NCI-H510A (cell line): ENCODE measurements at regions not wholly inside any gene's neighbourhood (a gene's known extent, or its start where the extent isn't known, plus 50 kb on each side); places are given as distances from the start of the nearest gene placed in this dataset.

ENCODE experiments used
- DNase-seq: peaks from one replicate; lab custom pipeline; 2025; lab: John Stamatoyannopoulos, UW

DNA sequence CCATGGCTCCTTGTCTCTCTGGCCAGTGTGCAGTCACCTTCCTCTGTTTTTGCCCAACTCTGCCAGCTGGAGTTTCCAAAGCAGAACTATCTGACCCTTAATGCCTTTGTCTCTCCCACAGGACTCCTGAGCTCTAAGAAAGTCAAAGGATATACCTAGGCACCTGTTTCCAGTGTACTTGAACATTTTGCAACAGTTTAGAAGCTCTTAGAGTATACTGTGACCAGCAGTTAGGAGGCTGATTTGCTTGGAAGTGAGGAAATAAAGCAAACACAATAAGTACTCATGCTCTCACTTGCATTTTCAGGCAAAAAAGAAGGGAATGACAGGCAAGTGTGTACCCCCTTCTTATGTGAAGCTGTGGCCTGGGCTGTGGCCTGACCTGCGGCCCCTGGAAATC is 204.3 kb upstream of the PLET1 start:
- DNase-seq = no peak

DNA sequence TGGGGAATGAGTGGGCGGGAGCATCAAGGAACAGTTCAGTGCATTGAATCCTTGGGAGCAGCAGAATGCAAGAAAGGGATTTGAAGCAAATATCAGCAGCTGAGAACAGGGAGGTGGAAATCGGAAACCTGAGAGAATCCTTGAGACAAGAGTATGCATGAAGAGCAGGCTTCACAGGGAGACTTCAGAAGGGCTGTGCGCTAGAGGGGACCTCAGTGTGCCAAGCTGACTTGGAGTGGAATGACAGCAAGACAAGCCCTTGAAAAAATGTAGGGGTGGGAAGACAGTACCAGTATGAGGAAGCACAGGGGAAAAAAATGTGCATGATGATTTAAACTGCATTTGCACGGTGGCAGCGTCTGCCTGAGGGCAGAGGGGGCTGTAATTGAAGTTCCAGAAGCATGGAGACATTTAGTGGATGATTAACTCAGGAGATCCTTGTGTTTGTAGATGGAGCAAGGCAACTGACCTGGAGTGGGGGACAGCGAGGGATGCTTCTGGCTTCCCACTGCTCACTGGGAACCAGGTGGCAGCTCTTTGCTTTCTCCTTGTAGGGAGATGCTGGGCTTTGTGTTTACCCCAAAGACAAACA is 204.9 kb upstream of the PLET1 start:
- no peak for DNase-seq

DNA sequence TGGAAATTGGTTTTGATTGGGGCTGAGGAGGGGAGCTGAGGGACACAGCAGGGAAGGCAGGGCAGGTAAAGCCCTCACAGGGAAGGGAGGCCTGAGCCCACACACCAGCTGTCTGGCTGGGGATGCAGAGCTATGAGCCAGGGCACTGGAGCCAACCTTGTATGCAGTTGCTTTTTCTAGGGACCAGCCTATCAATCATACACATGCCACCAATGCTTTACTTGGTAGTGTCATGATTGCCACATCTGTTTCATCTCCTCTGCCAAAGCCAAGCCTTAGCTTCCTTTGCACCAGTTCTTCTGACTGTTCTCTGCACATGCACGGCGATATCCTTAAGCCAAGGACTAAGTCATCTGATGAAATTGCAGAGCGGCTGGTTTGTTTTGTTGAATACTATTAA is 207.1 kb upstream of the PLET1 start:
- DNase-seq = no peak

DNA sequence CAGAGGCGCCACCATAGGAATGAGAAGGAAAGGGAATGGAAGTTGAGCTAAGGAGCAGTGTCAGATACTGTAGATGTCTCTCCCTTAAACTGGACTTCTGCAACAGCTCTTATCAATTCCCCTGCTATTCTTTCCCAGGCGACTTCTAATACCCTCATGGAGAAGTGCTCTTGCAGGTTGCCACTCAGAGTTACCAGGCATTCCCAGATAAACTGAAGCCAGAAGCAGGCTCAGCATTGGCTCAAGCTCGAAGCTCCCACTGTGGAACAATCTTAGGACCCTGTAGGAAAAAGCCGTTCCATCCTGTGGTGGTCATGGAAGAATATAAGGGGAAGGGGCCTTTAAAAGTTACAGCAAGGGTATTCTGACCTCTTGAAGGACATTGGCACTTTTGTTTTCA is 208.7 kb upstream of the PLET1 start:
- no peak for DNase-seq

DNA sequence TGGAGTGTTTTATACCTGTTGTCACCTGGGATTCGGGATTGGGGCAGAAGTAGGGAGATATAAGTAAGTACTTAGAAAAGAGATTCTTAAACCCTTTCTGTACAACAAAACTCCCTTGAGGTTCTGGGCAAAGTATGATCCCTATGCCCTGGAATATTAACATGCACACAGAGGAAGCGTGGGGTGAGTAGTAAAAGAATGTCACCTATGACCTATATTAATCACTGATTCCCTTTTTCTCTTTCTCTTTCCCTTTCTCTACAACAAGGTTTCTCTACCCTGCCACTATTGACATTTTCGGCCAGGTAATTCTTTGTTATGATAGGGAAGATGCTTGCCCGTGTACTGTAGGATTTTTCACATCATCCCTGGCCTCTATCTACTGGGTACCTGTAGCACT is 209.7 kb upstream of the PLET1 start:
- no peak for DNase-seq

DNA sequence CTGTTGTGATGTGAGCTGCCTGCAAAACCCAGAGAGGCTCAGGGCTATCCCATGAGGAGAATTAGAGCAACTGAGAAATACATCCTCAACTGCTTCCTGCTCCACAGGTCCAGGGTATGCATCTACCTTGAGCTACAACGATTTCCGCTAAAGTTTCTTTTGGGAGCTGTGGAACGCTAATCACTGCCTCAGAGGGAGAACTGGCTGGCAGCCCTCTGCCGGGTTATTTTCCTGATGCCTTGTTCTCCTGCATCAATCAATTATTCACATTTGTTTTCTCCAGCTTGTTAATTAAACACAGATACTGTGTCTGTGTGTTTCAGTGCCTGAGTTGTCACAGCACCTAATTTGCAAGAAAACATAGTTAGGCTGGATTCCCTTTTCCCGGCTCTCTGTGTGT is 211.1 kb upstream of the PLET1 start:
- no peak for DNase-seq

DNA sequence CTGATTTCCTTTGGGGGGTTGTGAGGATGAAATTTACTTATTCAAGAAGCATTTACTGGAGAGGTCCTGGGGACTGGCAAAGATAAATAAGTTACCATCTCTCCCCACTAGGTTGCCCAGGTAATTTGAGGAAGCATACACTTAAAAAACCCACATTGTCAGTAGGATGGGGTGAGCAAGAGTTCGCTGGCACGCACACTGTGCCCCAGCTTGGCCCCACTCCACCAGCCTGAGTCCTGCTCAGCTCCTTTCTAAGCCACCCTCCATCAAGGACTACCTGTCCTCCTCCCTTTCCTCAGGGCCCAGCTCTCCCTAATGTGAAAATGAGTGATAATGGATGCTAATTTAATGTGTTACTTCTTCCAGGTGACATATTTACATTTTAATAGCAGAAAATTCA is 216.5 kb upstream of the PLET1 start:
- no peak for DNase-seq

DNA sequence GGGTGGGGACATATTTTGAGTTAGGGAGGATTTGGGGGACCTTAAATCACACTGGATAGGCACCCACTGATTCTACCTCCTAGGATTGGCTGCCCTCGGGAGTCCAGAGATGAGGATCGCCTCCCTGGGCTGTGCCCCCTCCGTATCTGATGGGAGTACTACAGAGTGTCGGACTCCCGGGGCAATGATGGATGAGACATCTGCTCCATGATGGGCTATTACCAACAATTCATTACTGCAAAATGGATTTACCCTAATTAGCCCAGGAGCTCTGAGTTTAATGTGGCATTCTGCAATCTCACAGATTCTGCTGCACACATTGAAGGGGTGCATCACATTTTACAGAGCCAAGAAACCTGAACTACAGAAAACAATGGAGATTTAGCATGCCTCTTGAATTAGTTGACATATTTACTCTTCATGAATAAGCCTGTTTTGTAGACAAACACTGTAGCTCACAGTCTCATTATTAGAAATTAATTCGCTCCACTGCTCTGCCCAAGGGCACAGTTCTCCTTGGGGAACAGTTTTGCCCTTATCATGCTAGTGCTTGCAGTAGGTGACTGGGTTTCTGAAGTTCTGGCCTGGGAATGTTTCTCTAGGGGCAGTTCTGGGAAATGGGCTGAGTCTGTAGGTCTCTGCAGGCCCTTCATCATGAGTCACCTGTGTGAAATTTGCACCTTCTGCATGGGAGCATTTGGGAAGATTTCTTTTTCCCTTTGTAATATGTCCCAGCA is 217.1 kb upstream of the PLET1 start:
- no peak for DNase-seq

DNA sequence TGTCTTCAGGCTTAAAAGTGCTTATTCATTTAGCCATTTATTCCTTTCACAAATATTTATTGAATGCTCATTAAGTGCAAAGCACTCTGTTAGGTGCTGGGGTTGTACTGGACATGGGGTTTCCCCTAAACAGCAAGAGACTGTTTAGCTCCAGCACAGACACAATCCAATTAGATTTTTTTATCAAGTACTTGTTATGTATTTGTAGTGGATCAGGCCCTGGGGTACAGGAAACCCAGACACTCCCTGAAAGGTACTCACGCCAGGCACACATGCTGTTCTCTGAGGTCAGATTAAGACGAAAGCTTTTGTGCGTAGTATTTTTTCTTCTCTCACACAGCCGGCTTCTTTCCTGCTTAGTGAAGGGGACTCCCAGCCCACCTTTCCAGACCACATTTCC is 218.1 kb upstream of the PLET1 start:
- no peak for DNase-seq

DNA sequence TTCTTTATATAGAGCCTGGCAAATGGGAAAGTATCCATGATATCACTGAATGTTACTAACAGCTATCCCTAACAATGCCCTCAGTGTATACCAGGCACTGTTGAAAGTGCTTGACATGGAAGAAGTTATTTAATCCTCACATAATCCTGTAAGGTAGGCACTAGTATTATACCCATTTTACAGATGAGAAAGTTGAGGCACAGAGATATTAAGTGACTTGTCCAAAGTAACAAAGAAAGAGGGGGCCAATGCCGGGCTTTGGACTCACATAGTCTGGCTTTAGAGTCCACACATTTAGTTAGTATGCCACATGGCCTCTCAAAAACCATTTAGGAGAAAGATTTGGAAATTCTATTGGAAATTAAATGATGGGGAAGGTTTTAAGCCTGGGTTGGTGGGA is 220.8 kb upstream of the PLET1 start:
- no peak for DNase-seq

DNA sequence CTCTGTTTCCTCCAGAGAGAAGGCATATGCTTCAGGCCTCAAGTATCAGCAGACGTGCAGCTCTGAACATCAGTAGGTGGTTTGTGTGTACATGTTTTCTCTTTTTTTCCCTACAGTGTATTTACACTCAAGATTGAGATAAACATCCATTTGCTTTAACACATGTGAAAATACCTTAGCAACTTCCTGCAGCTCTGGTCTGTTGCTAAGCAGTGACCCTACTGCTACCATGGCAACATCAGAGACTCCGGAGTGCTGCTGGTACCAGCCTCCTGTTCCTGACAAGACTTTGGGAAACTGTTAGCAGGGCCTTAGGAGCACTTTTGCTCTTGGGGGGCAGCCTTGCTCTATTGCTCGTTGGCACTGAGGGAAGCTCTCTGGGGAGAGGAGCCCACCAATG is 221.2 kb upstream of the PLET1 start:
- DNase-seq = no peak

DNA sequence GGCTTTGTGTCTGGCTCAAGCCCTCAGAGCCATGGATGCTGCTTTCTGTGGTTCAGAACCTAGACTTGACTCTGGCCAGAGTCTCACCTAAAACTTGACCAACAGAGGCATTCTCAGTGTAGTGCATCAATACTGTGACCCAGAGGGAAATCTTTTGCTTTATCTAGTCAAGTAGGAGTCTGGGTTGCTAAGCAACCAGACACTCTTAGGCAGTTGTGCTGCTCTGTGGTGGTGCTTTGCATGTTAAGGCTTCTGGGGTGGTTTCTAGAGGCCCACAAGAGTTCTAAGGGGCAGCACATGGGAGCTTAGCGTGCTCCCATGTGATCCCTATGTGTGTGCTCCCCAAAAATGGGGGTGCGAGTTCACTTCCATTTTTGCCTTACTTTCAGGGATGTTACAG is 224.6 kb upstream of the PLET1 start:
- DNase-seq = no peak

DNA sequence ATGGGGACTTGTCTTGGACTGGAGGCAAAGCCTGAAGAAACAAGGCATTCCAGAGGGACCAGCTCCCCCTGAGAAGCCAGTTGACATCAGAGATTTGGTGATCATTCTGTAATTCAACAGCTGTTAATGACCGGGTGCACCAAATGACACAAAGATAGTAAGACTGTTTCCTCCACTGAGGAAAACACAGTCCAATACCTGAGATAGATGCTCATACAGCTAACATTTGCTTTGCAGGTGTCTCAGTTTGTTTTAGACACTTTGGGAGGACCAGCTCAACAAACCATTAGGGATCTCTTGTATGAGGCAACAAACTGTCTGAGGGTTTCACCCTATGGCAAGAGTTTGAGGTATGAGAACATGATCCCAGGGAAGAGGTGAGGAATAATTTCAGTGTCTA is 237.2 kb upstream of the PLET1 start:
- DNase-seq = no peak

DNA sequence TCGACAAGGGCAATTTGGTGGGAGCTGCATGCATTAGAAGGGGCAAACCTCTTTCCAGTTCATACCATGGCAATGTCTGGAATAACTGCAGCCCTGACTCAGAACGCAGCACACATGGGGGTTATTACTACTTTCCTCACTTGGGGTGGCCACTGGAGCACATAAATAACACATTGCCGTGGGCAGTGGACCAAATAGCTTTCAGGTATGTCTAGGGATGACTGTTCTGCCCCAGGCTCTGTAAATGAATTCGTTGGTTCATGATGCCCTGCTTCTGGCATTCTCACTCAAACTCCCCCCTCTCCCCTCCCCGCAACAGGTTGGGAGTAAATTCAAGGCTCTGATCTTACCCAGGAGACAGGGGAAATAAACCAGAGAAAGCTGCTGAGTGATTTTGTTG is 238.0 kb upstream of the PLET1 start:
- DNase-seq = no peak

DNA sequence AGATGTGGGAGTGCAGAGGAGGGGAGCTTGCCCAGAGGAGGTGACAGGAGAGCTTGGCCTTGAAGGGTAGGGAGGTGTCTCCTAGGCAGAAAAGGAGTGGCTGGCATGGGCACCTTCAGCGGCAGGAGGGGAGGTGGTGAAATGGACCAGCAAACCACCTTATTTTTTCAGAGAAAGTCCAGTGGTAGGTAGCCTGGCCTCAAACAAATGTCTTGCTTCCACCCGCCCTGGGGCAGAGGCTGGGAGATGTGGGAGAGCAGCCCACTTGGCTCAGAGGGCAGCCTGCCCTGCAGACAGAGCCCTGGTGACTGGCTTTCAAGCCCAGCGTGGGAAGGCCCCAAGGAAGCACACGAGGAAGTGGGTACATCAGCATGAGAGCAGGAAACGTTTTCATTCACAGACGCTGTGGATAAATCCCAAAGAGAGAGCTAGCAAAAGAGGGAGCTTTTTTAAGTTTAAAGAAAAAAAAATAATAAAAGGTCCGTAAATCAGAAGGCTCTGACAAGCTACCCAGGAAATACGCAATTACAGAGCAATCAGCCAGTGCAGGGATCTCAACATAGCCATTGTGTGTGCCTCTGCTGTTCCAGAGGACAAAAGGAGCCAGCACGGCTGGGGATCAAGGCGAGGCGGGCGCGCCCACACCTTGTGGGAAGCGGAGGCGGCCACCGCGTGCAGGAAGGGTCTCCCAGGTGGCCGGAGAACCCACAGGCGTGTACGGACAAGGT is 238.7 kb upstream of the PLET1 start:
- DNase-seq = no peak

DNA sequence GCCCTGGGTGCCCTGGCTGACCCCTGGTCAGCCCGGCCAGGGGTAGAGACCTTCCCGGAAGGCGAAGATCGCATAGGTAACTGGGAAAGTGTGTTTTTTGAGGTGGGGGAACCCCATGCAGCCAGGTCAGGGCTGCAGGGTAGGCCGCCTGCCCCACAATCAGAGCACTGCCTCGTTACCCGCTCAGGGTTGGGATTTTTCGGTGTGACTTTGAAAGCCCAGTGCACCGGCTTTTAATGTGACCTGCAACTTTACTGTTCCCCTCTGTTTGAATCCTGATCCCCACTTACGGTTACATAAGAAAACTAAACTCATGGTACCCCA is 239.2 kb upstream of the PLET1 start:
- no peak for DNase-seq

DNA sequence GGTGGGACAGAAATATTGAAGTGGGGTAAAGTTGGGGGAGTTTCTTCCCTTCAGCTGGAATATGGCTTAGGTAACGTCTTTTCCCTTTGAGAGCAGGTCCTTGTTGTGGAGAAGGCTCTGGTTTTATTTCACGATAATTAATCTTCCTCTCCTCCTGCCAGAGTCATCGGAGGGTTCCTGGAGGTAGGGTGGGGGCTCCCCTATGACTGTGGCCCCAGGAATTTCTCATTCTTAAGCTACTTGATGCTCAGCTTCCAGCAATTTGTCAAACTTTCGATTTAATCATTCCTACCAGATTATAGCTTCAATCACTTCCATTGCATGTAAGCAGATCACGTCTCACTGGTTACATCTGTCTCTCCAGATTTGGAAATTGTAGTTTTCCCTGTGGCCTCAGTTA is 242.8 kb upstream of the PLET1 start:
- no peak for DNase-seq

DNA sequence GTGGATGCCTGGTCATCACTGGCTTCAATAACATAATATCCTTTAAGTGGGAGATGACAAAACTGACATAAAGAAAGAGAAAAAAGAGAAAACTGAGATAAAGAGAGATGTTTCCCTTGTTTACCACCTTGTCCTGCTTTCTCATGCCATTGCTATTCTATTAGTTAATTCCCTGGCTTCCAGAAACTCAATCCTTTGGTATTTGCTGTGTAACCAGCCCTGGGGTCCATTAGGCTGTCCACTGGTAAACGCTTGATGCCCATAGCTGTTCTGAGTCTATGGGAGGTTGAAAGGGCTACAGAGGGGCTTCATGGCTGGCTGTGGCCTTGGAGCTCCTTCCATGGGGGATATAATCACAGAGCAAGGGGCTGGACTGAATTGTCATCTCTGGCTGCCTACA is 243.4 kb upstream of the PLET1 start:
- no peak for DNase-seq

DNA sequence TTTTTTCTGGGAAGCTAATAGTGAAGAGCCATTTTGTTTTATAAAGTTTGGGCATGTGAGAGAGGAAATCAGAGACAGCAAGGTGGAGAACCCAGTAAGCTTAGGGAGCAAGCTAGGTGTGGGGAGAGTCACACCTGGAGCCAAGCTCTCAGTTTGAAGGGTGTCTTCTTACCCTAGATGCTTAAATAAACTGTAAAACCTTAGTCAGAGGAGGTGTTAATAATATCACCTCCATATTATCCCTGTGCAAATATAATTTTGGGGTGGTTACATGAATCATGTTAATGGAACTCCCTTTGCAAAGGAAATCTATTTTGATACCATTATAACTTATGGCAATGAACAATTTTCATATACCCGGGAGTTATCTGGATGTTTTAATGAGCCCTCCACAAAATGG is 246.2 kb upstream of the PLET1 start:
- no peak for DNase-seq

DNA sequence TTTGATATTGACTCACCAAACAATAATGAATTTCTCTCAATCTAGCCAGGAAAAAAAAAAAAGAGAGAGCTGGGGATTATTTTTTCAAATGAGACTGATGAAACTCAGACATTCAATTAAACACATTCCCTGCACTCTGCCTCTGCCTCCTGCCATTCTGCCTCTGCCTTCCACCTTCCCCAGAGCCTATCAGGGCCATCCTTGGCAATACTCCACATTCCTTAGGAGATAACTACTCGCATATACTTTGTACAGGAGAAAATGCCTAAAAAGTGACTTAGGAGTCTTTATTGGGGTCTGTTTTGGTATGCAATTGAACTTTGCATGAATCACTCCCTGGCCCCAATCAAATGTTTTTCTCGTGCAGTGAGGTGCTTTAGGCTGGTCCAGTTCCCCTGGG is 246.6 kb upstream of the PLET1 start:
- DNase-seq = no peak

DNA sequence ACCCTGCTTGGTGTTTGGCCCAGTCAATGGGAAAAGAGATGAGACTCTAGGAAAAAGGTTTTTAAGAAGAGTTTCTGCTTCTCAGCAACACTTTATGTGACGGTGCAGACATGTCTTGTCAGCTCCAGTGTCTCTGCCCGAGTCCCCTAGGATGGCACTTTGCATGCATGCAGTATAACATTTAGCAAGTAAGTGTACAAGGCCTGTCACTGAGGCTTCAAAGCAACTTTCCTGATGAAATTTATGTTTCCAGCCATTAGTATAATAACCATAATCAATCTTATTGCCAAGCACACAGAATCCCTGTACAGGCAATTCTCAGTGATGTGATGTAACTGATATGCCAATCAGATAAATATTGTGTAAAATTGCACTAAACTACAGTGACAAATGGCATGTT is 248.1 kb upstream of the PLET1 start:
- no peak for DNase-seq

DNA sequence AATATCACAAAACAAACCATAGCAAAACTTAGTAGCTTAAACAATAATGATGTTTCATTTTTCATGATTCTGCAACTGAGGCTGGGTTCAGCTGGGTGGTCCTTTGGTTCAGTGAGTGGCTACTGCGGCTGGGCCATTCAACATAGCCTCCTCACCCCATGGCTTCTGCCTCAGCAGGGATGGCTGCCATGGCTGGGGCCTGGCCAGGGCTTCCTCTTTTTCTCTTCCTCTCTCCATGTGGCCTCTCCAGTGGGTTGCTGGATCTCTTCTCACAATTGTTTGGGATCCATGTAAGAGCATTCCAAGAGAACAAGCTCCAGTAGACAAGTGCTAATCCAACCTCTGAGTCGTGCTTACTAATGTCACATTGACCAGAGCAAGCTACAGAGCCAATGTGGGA is 248.6 kb upstream of the PLET1 start:
- DNase-seq = no peak

DNA sequence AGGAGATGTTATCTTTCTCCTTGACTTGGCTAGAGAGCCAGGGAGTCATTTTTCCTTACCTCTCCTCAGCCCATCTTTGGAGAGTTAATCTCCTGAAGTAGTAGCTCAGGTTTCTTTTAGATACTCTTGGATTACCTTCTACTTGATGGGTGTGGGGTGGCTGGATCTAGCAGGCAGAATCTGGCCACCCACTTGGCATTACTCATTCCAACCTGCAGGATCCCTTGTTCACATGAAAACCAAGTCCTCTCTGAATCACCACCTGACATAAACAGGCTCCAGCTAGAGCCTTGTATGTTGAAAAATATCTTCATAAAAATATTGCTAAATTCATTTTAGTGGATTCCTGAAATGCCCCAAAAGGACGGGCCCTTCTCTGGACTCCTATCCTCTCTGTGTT is 250.6 kb upstream of the PLET1 start:
- DNase-seq = no peak

DNA sequence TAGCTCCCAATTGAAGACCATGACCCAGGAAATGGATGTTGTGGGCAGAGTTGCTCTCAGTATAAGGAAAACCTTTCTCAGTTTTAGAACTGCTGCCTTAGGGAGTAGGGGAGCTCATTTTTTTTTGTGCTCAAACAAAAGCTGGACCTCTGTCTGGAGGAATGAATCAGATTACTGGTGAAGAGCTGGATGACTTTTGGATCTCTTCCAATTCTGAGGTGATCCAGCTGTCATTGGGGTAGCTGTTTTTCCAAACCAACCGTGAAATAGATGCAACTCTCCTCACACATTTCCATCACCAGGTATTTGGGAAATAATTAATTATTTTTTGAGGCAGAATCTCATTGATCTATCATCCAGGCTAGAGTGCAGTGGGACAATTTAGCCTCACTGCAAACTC is 251.3 kb upstream of the PLET1 start:
- no peak for DNase-seq
